GM18499 (cell line): ENCODE measurements at regions not wholly inside any gene's neighbourhood (a gene's known extent, or its start where the extent isn't known, plus 50 kb on each side); places are given as distances from the start of the nearest gene placed in this dataset.

Source experiments
- ATAC-seq: cut with Tn5 transposase; IDR thresholded peaks from one replicate; pipeline ENCODE4 v1.9.1; 2021; ENCODE audit warnings: moderate number of reproducible peaks; ENCODE audit not compliant: insufficient read depth, unreplicated experiment

DNA sequence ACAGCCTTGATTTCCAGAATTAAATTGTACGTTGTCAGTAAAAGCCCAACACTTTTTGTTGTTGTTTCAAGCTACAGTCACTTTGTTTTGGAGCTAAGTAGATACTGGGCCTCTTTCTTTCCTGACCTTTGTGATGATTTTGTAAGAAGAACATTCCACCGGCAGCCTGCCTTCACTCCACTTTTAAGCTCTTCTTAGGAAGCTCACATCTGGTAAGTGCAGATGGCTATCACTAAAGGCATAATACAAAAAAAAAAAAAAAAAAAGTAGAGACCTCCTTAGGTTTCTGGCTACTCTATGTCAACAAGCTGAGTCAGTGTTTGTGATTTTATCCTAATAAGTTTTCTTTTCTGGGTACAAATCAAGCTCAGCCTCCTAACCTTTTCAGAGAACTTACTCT is 1922.1 kb upstream of the WWC1 start:
- no peak for ATAC-seq

DNA sequence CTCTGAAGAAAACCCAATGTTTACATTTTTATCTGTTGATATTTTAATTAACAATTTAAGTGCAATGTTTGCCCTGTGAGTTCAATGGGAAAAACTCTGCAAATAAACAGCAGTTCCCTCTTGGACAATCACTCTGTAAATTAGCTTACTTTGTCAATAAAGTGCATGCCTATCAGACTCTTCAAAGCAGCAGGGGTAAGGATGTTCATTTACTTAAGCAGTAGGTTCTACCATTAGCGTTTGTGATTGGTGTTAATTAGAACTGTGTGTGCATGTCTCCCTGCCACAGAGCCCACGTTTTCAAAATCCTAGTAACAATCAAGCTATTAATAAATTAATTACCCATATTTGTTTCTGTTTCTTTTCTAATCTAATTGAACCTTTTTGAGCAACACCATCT is 1921.6 kb upstream of the WWC1 start:
- no peak for ATAC-seq

DNA sequence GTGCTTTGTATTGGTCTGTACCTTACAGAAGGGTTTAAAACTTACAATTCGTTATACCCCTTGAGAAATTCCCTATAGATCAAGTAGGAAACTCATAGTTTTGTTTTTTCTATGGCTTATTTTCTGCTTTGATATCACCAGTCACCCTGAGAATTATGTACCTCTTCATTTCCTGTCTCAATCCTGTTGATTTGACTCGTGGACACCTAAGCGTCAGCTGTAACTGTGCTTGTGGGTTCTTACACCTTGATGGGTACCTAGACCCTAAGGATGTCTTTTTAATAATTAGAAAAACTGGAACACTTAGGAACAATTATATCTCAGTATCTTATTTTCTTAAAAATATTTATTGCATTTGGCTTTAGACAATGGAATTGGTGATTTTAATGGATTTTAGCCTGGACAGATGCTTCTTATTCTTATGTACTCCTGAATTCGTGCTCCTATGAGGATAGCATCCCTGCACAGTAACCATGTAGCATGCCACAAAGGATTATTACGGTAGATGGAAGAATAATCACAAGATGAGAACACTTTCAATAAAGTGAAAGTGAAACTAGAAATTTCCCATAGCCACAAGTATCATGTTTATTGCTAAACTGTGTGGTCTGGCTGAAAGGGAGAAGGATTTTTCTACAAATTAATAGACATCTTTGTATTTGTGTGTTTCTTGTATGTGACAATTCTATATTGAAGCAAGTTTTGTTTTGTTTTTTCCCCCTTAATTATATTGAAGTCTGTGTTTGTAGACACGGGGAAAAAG is 1920.3 kb upstream of the WWC1 start:
- no peak for ATAC-seq

DNA sequence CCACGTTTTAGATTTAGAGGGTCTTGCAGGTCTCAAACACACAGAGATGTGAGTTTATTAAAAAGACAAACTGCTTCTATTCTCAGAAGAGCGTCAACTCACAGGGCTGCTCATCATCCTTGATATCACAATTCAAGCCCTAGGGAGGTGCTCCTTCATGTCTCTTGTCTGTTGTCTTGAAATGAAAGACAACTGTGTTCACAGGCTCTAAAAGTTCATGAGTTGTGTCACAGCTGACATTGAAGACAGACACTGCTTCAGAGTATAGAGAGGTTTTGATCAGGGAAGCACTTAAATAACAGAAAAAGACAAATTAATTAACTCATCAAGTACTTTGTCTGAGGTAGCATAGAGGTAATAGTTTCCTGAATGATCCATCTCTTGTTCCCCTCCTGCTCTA is 1917.6 kb upstream of the WWC1 start:
- no peak for ATAC-seq

DNA sequence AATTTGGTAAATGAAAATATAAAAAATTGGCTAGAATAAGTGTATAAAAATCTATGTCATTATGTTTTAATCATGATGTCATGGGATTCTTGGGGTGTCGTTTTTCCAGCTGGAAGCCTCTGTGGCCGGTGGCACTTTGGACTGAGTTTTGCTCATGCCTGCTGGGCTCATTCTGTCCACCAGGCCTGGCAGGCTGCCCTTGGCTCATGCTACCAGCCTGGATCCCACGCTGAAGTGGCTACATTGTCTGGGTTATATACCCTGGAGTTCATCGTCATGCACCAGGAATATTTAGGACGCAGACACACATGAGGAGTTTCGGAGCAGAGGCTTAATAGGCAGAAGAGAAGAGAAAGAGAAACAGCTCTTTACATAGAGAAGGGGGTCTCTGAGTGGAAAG is 1913.7 kb upstream of the WWC1 start:
- ATAC-seq: no peak

DNA sequence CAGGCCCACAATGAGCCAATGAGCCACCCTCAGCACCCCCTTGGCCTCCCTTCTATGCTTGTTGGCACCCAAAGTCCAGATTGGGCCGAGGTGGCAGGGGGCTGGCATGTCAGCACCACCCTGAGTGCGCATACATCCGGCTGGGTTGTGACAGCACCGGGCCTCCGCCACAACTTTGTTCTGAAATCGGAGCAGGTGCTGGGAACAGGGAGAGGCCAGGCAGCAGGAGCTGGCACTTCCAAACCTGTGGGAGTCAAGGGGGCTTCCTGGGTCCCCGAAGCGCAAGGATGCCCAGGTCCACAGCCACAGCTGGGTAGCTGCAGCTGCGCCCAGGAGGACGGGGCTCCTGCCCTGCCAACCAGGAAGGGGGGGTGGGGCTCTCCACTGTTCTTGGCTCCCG is 1911.9 kb upstream of the WWC1 start:
- no peak for ATAC-seq

DNA sequence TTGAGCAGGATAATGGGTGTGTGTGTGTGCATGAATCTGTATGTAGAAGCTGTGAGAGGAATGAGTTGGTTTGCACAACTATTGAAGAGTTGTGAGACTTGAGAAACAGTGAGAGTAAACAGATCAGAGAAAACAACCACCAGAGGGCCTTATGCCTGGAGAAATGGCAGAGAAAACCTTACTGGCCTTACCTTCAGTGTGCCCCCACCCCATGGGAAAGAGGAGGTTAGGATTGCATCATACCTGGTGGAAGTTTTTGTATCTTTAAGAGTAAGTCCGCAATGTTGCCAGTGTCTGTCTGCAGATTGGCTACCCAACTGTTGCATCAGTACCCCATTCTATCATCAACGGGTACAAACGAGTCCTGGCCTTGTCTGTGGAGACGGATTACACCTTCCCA is 1909.4 kb upstream of the WWC1 start:
- ATAC-seq: no peak

DNA sequence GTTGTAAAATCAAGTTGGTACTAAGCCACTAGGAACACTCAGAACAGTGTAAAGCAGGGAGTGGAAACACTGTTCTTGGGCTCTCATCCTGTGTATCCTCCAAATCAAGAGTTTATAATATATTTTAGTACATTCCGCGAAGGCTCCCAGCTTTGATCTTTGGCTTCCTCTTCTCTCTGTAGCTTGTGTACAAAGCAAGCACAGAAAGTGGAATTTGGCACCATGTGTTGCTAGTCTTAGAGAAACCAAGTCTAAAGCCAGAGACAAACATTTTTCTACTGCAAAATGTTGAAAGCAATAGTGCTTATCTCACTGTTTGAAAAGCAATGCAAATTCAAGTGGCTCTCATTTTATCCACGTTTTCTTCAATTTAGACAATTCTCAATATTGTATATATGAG is 1893.3 kb upstream of the WWC1 start:
- no peak for ATAC-seq

DNA sequence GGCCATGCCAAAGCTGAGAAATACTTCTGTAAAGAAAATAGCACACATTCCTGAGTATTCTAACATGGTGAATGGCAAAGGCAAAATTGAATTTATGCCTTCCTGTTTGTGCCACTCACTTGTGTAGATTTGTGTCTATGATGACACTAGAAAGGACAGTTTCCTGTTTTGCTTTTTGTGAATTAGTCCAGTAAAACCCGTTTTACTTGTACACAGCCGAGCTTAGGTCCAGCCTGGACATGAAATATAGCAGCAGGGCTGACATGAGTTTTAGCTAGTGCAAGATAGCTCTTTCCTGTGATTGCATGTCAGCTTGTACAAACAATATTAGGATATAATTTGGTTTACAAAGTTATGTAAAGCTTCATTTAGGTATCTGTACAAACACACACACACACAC is 1891.7 kb upstream of the WWC1 start:
- no peak for ATAC-seq

DNA sequence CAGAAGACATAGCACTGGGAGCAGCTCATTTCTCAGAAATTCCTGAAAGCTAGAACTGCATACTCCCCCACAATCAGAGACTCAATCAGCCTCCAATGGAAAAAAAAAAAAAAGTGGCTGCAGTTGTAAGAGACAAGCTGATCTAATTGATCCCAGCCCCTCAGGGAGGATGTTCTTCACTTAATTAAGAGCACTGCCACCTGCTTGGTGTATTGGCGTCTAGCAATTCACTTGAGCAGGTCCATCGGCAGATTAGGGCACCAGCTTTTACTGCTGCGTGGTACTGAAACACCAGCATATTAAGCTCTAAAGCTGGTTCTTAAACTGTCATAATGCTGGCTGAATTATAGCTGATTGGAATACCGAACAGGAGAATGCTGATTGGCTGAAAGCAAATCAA is 1890.1 kb upstream of the WWC1 start:
- ATAC-seq: no peak

DNA sequence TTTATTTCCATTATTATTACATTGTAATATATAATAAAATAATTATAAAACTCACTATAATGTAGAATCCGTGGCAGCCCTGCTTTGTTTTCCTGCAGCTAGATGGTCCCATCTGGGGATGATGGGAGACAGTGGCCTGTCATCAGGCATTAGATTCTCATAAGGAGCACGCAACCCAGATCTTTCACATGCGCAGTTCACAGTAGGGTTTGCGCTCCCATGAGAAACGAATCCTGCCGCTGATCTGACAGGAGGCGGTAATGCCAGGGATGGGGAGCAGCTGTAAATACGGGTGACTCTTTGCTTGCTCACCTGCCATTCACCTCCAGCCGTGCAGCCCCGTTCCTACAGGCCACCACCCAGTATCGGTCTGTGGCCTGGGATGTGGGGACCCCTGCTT is 1879.3 kb upstream of the WWC1 start:
- ATAC-seq: no peak

DNA sequence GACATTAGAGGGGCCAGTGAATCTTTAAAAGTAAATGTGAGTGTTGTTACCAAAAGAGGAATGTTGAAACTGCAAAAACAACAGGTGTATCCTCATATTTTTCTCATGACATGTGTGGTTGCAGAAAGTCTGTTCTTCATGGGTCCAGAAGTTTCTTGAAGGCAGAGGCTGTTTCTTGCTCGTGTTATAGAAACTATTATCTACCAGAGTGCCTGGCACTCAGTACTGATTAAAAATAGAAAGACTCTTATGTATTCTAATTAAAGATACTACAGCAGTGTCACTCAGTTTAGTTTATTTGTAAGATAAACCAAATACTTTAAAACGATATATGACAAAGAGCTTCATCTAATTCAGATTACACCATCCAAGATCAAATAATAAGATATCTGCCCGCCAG is 1864.2 kb upstream of the WWC1 start:
- no peak for ATAC-seq

DNA sequence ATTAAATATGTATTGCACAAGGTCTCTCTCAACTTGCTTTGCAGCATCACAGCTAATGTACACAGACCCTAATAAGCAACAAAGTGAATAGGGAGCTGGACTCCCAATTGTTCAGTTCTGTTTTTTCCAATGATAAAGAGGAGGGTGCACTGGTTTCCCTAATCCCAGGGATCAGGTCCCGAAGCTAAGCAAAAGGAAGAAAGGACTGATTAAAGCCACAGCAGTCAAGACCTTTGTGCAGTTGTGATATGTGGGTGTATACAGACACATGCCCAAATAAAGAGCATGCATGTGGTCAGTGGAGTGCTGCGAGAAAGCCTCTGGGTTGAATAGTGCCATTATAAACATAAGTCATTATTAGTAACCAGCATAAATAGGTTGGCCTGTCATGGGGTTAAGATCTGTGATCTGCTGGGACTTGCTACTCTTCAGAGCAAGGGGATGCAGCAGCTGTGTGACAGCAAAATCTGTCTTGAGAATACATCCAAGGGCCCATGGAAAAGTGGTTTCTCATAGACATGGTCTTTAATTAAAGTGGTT is 1863.1 kb upstream of the WWC1 start:
- ATAC-seq: no peak

DNA sequence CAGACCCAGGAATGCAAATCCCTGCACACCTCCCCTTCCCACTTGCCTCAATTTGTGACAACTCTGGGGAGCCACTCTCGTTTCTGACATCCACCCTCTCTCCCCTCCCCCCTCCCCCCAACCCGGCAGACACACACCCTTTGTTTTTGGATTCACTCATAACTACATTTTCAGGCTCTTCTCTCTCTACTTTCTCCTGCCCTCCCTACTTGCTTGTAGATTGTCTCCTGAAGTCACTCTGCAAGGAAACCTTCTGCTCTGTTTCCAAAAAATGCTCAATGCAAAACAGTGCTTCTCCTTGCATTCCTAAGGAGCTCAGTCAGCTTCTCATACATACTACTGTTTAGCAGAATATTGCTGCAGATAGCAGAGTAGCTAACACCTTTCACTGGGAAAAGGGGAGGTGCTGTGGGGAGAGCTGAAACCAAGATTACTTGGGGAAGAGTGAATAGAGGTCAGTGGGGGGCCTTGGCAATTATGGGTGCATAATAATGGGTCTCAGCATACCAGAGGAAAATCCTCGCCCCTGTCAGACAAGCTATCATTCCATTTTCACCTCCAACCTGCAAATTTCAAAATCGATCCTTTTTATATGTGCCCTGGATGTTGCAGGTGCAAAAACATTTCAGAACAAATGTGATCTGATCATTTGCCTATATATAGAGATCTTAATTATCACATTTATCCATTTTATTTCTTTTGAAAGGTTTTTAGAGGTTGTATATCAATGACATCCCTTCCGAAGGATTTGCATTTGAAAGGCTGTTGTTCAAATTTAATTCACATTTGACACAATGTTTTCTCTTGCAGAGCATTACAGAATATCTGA is 1860.7 kb upstream of the WWC1 start:
- no peak for ATAC-seq

DNA sequence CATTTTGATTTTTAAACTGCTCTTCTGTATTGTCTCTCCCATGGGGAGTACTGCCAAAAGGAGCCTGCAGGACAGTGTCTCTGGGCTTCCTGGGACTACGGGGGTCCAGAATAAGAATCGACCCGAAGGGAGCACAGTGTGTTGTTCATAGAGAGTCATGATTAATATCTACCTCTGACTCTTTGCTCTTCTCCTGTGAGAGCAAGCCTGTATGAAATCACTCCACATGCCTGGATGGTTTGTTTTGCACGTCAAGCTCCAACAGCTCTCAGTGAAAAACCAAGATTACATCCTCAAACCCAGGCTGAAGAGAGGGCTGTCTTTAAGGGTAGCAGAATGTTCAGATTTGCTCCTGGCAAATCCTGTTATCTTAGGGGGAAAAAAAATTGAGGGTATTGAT is 1860.0 kb upstream of the WWC1 start:
- ATAC-seq: no peak

DNA sequence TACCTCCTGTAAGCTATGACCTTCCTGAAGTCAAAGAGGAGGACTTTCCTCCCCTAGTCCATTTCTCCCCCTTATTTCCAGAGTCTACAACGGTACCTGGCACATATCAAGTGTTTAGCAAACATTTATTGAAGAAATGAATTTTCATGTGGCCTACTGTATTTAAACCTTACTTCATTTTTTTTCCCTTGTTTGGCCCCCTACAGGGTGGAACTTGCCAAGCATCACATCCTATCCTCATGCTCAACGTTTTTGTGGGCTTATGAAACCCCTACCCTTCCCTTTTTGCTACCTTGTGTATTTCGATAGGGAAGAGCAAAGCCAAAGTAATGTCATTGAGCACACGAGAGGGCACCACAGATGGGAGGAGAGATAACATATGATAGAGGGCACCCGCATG is 1857.8 kb upstream of the WWC1 start:
- ATAC-seq: no peak

DNA sequence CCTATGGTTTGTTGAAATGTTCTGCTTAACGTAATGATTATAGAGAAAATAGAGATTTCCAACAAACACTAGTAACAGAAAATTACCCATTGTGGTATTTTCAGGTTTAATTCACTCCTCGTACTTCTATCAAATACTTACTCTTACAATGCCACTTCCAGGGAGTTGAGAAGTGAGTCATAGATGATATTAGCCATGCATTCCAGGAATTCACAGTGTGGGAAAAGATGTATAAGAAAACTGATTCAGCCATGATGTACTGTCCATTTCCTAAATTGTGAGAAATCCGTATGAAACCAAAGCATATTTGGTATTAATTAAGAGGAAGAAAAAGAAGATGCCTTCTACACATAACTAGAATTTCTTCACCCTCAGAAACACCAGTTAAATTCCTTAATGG is 1854.6 kb upstream of the WWC1 start:
- no peak for ATAC-seq

DNA sequence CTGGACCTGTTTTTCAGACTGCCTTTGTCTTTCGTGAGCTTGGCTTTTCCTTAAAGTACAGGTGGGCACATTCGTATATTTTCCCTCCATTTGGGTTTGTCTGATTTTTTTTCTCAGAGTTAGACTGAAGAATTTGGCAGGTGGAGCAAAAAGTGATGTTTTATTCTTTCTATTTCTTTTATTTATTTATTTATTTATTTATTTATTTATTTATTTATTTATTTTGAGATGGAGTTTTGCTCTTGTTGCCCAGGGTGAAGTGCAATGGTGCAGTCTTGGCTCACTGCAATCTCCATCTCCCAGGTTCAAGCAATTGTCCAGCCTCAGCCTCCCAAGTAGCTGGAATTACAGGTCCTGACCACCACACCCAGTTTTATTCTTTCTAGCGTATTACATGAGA is 1805.1 kb upstream of the WWC1 start:
- ATAC-seq: no peak

DNA sequence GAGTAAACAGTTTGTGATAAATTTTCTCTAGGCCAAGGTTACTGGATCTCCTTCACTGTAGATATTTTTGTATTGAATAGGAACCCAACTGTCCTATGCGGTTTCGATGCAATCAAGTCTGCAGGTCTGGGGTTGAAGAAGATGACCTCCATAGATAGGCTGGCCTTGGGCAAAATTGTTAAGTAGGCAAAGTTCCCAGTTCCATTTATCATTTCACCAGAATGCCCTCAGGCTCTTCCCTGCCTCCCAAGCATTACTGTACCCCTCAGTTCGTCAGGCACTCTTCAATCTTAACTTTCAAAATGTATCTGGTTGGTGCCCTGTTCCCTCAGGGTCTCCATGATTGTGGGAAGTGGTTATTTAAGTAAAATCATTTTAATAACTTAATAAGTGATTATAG is 1802.9 kb upstream of the WWC1 start:
- no peak for ATAC-seq

DNA sequence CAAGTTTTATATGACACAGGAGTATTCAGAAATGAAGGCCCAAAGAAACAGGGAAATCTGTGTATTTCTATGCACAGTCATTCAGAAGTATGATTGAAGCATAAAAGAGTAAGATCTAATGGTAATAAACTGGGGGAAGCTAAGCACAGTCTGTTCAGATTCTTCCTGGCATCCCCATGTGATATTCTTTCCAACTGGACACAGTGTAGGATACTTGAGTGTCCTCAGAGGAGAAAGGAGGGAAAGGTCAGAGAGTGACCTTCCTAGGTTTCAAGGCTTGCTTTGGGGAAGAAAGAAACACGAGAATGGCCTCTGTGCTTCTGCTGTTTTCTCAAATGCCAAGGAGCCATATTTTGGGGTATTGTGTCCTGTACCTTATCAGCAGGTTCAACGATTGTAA is 1798.4 kb upstream of the WWC1 start:
- no peak for ATAC-seq

DNA sequence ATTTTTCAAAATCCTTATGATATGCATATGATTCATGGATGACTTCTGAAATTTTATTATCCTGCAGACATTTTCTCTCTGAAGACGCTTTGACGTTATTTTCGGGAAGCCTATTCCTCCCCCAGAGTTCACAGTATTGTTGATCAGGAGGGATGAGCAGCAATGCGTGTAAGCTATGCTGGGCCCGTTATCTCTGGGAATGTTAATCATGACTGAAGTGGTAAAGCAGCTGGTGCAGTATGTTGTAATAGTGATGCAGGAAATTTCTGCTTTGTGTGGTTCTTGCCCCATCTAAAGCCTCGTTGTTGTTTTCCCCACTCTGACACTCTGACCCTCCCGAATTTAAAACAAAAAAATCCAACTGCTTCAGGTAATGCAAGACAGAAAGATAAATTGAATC is 1797.8 kb upstream of the WWC1 start:
- ATAC-seq: no peak
